GM19240 (cell line): ENCODE measurements at regions not wholly inside any gene's neighbourhood (a gene's known extent, or its start where the extent isn't known, plus 50 kb on each side); places are given as distances from the start of the nearest gene placed in this dataset.

Source experiments
- DNase-seq: peaks from one replicate; pipeline ENCODE4 v3.0.0; 2011; ENCODE audit warnings: low spot score; ENCODE audit not compliant: insufficient read length

- DNase-seq, result no peak
Measured at GRCh38 chr6:9620263-9620662, 794.6 kb downstream of the TFAP2A start.

DNA sequence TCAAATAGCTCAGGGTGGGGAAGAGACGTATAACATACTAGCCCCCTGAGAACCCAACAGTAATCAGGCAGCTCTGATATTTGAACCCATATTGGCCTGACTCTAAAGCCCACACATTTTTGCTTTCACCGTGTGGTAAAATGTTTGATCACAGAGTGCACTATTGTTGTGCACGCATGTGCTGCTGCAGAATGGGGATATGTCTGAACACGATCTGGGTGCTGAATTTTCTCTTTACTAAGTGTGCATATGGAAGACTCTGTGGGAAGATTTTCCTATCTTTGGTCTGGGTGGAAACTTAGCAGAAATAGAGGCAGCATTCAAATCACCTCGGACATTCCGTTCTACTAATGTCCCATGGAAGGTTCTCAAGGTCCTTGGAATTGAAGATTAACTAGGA, 800.1 kb downstream of the TFAP2A start:
- DNase-seq, result no peak

DNA sequence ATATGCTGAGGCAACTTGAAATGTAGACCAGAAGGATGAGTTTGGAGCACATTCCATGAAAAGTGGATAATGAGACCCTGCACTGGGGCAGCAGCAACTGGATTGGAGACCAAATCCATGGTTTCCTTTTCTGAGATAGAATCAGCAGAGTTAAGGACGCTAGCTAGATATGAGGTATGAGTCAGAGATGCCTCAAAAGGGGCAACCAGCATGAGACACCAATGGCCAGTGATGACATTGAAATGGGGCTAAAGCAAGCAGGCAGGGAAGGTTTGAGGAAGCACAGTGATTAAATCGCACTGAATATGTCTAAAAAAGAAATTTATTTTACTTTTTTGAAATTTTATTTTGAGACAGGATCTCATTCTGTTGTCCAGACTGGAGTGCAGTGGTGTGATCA, 802.4 kb downstream of the TFAP2A start:
- DNase-seq, result no peak

DNA sequence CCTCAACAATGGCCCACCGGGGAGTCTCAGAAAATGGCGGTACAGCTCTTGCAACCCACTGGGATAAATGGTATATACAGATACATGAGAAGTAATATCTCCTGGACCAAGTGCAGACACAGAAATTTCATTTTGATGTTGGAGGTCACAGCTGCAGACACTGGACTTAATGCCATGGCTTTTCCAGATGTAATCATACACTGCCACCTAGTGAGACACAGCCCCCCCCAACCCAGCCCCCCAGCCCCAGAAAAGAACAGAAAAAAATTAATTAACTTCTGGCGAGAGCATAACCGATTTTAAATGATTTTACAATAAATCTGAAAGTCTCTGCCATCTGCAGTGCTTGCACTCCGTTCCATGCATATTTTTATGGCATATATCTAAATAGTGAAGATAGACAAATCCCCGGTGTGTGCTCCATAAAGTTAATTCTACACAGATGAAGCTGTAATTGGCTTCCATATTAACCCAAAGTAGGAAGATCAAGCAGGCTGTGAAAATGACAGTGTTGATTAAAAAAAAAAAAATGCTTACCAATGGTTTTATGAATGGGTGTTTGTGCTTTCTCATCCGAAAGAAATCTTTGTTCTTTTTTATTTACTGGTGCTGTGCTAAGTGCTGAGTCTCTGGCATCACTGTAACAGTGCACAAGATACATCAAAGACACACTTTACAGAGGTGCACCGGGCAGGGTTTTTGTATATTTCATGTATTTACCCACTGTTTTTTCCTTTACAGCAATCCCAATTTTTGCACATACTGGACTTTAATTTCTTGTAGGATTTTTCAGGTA, 804.1 kb downstream of the TFAP2A start:
- no peak for DNase-seq

DNA sequence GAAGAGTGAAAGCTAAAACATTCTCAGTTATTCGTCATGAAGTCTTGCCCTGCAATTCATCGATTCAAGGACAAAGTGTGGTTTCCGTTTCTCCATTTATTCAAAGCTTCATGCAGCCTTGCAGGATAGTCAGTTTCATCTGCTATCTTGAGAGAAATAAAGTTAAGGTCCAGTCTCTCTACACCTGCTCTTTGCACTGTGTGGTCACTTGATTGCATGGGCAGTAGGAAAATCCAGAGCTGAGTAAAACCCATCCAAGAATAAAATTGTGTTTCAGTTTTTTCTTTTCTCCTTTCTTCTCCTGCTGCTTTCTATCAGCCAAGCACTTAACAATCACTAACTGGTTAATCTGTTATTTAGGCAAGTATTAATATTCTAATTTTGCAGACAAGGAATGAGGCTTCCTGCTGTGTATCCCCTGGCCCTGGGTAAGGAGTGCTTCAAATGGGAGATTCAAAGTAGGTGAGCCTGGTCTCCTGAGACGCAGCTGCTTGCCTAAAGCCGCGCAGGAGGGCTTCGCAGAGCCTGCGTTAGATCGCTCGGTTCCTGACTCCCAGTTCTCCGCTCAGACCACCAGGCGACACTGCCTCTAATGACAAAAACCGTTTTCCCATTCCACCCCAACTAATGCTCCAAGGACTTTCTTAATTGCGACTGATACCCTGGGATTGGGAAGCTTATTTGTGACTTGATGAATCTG, 808.3 kb downstream of the TFAP2A start:
- no peak for DNase-seq

- DNase-seq, result no peak
Measured at GRCh38 chr6:9594746-9595145, 820.1 kb downstream of the TFAP2A start.

GRCh38 chr6:9593554-9593953, 821.3 kb downstream of the TFAP2A start:
- DNase-seq, result no peak

DNA sequence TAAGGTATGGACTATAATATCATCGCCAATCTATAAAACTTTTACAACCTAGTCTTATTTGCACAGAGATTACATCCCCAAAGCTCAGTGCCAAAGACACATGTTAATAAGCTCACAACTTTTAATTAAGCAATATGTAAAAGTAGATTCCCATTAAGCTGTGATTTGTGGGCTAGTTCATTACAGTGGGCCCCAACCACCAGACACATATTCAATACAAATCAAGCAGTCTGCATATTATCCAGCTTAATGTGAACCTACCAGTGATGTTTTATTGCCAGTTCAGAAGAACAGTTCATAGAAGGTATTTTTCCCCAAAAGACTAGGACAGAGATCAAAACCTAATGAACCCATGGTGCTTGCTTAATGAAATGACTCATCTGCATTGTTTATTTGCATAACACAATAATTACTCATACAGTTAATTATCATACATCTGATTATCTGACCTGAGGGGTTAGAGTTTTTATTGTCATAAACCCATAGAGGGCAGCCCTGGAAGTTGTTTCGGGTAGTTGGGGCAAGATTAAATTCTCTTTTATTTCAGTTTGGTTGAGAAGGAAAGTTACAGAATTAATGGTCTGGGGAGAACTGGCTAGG, 831.0 kb downstream of the TFAP2A start:
- DNase-seq, result no peak

GRCh38 chr6:9581155-9581554, 833.7 kb downstream of the TFAP2A start:
- DNase-seq, result no peak

DNA sequence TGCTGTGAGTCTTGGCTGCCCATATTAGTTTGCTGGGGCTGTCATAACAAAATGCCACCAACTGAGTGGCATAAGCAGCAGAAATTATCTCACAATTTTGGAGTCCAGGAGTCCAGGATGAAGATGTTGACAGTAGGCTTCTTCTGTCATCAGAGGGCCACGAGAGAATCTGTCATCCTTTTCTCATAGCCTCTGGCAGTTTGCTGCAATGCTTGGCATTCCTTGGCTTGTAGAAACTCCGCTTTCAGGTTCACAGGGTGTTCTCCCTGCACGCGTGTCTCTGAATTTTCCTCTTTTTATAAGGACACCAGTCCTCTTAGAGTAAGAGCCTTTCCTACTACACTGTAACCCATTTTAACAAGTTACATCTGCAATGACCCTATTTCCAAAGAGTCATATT, 838.4 kb downstream of the TFAP2A start:
- DNase-seq, result no peak

GRCh38 chr6:9566096-9566495, 848.8 kb downstream of the TFAP2A start:
- DNase-seq, result no peak

DNA sequence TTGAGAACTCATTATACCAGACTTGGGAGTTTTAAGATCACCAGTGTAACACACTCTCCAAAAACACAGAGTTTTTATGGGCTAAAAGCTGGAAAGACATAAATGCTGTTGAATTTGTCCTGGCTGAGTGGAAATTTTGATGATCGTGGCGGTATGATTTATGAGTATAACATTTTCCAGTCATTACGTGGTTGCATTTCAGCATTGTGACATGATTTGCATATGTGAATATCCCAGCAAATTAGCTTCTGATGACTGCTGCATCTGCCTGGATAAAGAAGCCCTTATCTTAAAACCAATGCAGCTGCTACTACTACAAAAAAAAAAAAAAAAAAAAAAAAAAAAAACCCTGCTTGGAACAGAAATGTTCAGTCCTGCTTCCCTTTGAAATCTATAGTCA, 850.9 kb downstream of the TFAP2A start:
- no peak for DNase-seq

DNA sequence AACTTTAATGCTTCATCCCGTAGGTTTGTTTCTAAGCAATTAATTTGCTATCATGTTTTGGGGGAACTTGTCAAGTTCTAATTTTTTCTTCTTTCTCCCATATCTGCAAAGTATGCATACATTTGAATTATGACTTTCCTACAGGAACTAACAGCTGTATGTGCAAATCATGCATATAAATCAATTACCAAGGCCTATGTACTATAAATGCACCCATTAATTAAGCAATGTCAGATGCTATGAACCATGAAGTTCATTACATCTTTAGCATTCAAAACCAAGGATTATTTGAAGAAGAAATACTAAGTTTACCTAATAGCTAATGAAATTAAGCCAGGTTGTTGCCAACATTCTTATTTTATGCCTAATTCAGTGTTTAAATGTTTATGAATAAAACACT, 851.3 kb downstream of the TFAP2A start:
- DNase-seq, result no peak

DNA sequence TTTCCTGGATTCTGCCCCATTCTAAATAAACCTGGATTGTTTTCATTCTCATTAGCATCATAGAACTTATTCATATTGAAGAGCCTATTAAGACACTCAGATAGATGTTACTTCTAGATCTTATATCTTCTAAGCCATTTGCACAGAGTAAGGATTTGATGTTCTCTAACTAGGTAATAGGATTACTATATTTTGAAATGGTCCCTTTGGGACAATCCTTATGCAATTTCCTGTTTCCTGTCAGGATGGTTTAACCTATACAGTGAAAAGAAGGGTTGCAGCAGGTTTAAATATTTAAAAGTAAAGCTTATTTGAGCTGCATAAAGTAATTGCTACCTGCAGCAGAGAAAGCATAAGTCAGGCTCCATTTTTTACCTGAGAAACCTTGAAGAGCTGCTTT, 860.1 kb downstream of the TFAP2A start:
- no peak for DNase-seq

- DNase-seq, result no peak
Measured at GRCh38 chr6:9554323-9554722, 860.6 kb downstream of the TFAP2A start.

GRCh38 chr6:9553002-9553401, 861.9 kb downstream of the TFAP2A start:
- DNase-seq, result no peak

DNA sequence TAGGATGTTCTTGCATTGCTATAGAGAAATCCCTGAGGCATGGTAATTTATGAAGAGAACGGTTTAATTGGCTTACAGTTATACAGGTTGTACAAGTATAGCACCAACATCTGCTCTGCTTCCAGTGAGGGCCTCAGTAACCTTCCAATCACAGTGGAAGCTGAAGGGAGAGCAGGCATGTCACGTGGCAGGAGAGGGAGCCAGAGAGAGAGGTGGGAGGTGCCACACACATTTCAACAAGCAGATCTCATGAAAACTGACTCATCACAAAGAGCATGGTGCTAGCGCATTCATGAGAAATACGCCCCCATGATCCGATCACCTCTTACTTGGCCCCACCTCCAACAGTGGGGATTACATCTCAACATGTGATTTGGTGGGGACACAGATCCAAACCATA, 871.2 kb downstream of the TFAP2A start:
- no peak for DNase-seq

GRCh38 chr6:9540534-9541126, 874.2 kb downstream of the TFAP2A start:
- peak; percentile 1 for DNase-seq

DNA sequence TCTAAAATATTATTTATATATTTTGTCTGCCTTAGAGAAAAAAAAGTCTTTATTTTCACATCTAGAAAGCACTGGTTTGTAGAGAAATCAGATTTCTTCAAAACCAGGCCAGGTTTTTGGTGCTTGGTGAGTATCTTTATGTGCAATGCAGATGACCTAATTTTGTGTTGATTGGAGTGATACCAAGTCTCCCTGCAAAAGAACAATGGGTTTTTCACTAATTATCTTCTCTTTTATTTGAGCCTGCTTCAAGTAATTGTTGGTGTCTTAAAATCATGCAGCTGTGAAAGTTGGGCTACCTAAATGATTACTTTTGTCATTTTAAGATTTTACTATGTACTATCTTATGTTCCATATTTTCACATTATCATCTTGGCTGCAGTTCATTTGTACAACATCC, 874.7 kb downstream of the TFAP2A start:
- DNase-seq, result no peak

- DNase-seq, result no peak
Measured at GRCh38 chr6:9539231-9539755, 875.6 kb downstream of the TFAP2A start.

- DNase-seq, result no peak
Measured at GRCh38 chr6:9537381-9537780, 877.5 kb downstream of the TFAP2A start.

DNA sequence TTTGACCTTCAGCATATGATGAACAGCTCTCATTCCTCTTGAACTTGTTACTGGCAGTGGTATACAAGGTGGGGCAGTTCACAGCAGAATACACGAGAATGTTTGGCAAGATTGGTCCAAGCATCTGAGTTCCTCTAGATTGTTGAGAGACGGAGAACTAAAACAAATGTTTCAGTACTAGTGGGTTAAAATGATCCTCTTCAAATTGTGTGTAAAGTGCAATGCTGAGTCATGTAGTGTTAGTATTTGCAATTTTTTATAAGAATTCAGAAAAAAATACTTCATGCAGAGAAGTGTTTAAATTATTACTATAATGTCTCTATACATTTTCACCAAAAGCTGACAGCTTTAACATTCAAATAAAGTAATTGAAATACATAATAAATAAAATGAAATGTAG, 879.8 kb downstream of the TFAP2A start:
- DNase-seq, result no peak
